ENCODE measurements at regions not wholly inside any gene's neighbourhood (a gene's known extent, or its start where the extent isn't known, plus 50 kb on each side); places are given as distances from the start of the nearest gene placed in this dataset.
A peak's percentile ranks its signal among the peaks of the same experiment; 100 is the strongest.

DNA sequence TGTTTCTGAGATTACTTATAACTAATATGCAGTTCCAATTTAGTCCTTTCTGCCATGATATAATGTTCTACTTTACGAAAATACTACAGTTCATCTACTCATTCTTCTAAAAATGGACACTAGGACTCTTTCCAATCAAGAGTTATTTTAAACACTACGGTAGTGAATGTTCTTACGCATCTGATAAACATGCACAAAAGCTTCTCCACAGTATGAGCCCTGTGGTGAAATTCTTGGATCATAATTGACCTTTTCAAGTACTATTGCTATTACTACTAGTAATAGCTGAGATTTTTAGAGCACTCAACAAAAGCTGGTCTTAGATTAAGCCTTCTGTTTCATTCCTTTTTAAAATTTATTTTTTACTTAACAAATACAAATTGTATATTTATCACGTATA, 106.4 kb downstream of the CH25H start:
- H3K27ac ChIP-seq (ENCODE audit: low read depth, low read length), result no peak overlapping the region
- H3K9me3 ChIP-seq (ENCODE audit: control insufficient read depth in 2 of 3, low read length in 3 of 3), result no peaks in the 10 kb centered on the region
- DNase-seq, result no peak
- intact Hi-C loops (cut with micrococcal nuclease), result no loop called here
- Mint-ChIP-seq H3K4me1 (peaks cover 0 to 6% (median 0%) of the 10 kb centered on the region in 7 donors), H3K9me3 (no peaks in the 10 kb centered on the region), H3K36me3 (no peaks in the 10 kb centered on the region), H3K4me3 (no peak overlapping the region), H3K27me3 (peaks cover 0 to 9% (median 0%) of the 10 kb centered on the region in 5 donors), H3K27ac (no peak overlapping the region)
- no peaks in the 10 kb centered on the region for H3K27me3 ChIP-seq (ENCODE audit: control insufficient read depth in 2 of 2, insufficient read depth in 2 of 2, low read length in 2 of 2)
- no peaks in the 10 kb centered on the region for H3K4me1 ChIP-seq (ENCODE audit: control insufficient read depth in 2 of 2, insufficient read depth in 2 of 2, low read length in 2 of 2)
- no peak for ATAC-seq
- H3K36me3 ChIP-seq (ENCODE audit: control insufficient read depth in 2 of 3, insufficient read depth in 3 of 3, low read length in 3 of 3), result no peaks in the 10 kb centered on the region
- no peak overlapping the region for H3K4me3 ChIP-seq (ENCODE audit: low read length)
- ChIA-PET POLR2A (no interaction called here), CTCF (interaction anchor here (1.0 kb wide), 1 partner anchor 37 kb away, joined by 4 read pairs; no protein-coding TSS in a partner anchor)

DNA sequence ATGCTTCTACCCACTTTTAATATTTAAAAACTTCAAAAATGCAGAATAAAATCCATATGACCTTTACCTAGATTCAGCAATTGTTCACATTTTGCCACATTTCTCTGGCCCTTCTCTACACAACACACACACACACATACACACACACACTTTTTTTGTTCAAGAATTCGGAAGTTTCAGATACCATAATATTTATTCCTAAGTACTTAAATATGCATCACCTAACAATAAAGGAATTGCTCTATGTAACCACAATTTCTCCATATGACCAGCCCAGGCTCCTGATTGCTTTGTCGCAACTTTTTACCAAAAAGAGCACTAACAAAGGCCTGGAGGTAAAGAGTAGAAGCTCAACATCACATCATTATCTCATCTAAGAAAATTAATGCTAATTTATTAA, 106.6 kb downstream of the FAS start:
- Histone ChIP-seq H3K9me3 (ENCODE audit: control insufficient read depth in 2 of 3, low read length in 3 of 3) (no peaks in the 10 kb centered on the region), H3K27me3 (ENCODE audit: control insufficient read depth in 2 of 2, insufficient read depth in 2 of 2, low read length in 2 of 2) (no peaks in the 10 kb centered on the region), H3K36me3 (ENCODE audit: control insufficient read depth in 2 of 3, insufficient read depth in 3 of 3, low read length in 3 of 3) (no peaks in the 10 kb centered on the region), H3K4me3 (ENCODE audit: low read length) (no peak overlapping the region), H3K4me1 (ENCODE audit: control insufficient read depth in 2 of 2, insufficient read depth in 2 of 2, low read length in 2 of 2) (no peaks in the 10 kb centered on the region), H3K27ac (ENCODE audit: low read depth, low read length) (no peak overlapping the region)
- intact Hi-C loops (cut with micrococcal nuclease), result no loop called here
- Mint-ChIP-seq H3K27me3 (peaks cover 0 to 14% (median 0%) of the 10 kb centered on the region in 5 donors), H3K9me3 (no peaks in the 10 kb centered on the region), H3K27ac (no peak overlapping the region), H3K36me3 (no peaks in the 10 kb centered on the region), H3K4me3 (no peak overlapping the region), H3K4me1 (peaks cover 0 to 6% (median 0%) of the 10 kb centered on the region in 7 donors)
- DNase-seq (no peak), ATAC-seq (no peak)
- ChIA-PET CTCF (interaction anchor here (0.7 kb wide), 1 partner anchor 109 kb away, joined by 3 read pairs; no protein-coding TSS in a partner anchor), POLR2A (no interaction called here)

DNA sequence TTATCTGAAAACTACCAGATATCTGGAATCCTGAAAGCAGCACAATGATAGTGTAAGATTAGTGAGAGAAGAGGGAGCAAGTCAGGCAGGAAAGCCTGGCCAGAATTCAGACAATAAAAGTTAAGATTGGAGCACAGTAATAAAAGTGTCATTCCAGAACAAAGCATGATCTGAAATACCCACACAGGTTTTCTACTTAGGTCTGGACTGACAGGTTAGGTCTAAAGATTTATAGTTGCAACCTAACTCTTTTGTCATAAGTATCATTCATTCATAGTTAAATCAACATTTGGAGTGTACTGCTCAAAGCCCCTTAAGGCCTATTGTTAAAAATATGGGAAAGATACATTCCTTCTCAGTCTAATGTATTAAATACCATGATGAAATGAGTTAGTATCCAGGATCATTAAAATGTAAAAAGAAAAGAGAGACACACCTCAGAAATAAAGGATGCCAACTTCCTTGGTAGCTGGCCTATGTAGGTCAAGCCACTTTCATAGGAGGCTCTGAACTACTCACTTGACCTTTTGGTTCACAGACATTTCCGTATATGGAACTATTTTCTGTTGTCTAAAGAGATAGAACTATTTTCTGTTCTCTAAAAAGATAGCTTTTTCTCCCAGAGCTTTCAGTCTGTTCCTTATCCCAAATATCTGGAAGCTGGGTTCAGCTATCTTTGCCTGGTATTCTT, 105.2 kb downstream of the FAS start:
- H3K36me3 ChIP-seq (ENCODE audit: control insufficient read depth in 2 of 3, insufficient read depth in 3 of 3, low read length in 3 of 3), result no peaks in the 10 kb centered on the region
- Mint-ChIP-seq H3K4me1 (peaks cover 0 to 12% (median 0%) of the 10 kb centered on the region in 7 donors), H3K36me3 (no peaks in the 10 kb centered on the region), H3K27me3 (peaks cover 0 to 22% (median 0%) of the 10 kb centered on the region in 5 donors), H3K9me3 (no peaks in the 10 kb centered on the region), H3K4me3 (no peak overlapping the region), H3K27ac (peak overlapping the region in 1 of 9 donors; percentile 34)
- ChIA-PET CTCF (interaction anchor here (1.2 kb wide), 1 partner anchor 117 kb away, joined by 3 read pairs; no protein-coding TSS in a partner anchor), POLR2A (no interaction called here)
- H3K9me3 ChIP-seq (ENCODE audit: control insufficient read depth in 2 of 3, low read length in 3 of 3), result no peaks in the 10 kb centered on the region
- intact Hi-C loops (cut with micrococcal nuclease), result no loop called here
- H3K4me1 ChIP-seq (ENCODE audit: control insufficient read depth in 2 of 2, insufficient read depth in 2 of 2, low read length in 2 of 2), result no peaks in the 10 kb centered on the region
- no peak overlapping the region for H3K4me3 ChIP-seq (ENCODE audit: low read length)
- ATAC-seq (no peak), DNase-seq (no peak)
- H3K27ac ChIP-seq (ENCODE audit: low read depth, low read length), result no peak overlapping the region
- H3K27me3 ChIP-seq (ENCODE audit: control insufficient read depth in 2 of 2, insufficient read depth in 2 of 2, low read length in 2 of 2), result no peaks in the 10 kb centered on the region

DNA sequence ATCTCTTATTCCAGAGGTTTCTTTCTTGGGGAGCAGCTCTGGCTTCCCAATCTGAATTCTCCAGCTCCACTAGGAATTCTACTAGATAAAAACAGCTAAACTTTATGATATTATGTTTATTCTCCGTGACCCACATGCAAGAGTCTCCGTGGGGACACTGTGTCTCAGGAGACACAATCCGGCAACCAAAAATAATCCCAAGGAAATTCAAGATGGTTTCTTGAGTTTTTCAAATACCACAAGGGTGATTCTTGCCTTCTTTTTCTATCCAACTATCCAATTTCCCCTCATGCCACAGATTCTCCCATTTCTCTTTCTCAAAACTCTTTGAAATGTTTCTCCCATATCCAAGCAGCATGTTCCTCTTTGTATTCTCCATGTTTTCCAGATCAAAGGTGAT, 103.1 kb downstream of the FAS start:
- no peaks in the 10 kb centered on the region for H3K4me1 ChIP-seq (ENCODE audit: control insufficient read depth in 2 of 2, insufficient read depth in 2 of 2, low read length in 2 of 2)
- no peak overlapping the region for H3K4me3 ChIP-seq (ENCODE audit: low read length)
- ATAC-seq (no peak), DNase-seq (no peak)
- intact Hi-C loops (cut with micrococcal nuclease), result no loop called here
- H3K27me3 Mint-ChIP-seq, result peaks cover 0 to 20% (median 0%) of the 10 kb centered on the region in 5 donors
- ChIA-PET CTCF (no interaction called here), POLR2A (no interaction called here)
- H3K9me3 Mint-ChIP-seq, result no peaks in the 10 kb centered on the region
- no peaks in the 10 kb centered on the region for H3K36me3 Mint-ChIP-seq
- H3K27me3 ChIP-seq (ENCODE audit: control insufficient read depth in 2 of 2, insufficient read depth in 2 of 2, low read length in 2 of 2), result no peaks in the 10 kb centered on the region
- H3K4me1 Mint-ChIP-seq, result peaks cover 0 to 13% (median 0%) of the 10 kb centered on the region in 7 donors
- no peaks in the 10 kb centered on the region for H3K9me3 ChIP-seq (ENCODE audit: control insufficient read depth in 2 of 3, low read length in 3 of 3)
- H3K27ac Mint-ChIP-seq, result no peak overlapping the region
- H3K4me3 Mint-ChIP-seq, result no peak overlapping the region
- H3K36me3 ChIP-seq (ENCODE audit: control insufficient read depth in 2 of 3, insufficient read depth in 3 of 3, low read length in 3 of 3), result no peaks in the 10 kb centered on the region
- no peak overlapping the region for H3K27ac ChIP-seq (ENCODE audit: low read depth, low read length)

DNA sequence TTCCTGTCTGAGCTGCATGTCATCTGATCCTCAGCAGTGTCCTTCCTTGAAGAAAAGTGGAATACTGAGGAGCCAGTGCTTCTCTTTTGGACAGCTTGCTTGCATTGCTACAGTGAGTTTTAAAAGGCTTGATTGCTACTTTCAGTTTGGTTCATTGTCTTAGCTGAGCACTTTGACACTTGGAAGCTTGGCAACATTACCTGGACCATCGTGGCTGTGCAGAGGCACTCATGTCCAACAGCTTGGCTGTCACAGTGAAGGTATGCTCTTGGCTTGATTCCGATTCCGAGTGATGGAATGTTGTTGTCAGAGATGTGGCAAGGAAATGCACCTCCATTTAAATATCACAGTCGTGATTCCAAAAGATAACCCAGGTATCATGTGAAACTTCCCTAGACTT, 102.4 kb downstream of the FAS start:
- no peak overlapping the region for H3K4me3 ChIP-seq (ENCODE audit: low read length)
- intact Hi-C loops (cut with micrococcal nuclease), result no loop called here
- Mint-ChIP-seq H3K4me3 (no peak overlapping the region), H3K27ac (no peak overlapping the region), H3K9me3 (no peaks in the 10 kb centered on the region), H3K36me3 (no peaks in the 10 kb centered on the region), H3K27me3 (peaks cover 0 to 20% (median 0%) of the 10 kb centered on the region in 5 donors), H3K4me1 (peaks cover 0 to 13% (median 0%) of the 10 kb centered on the region in 7 donors)
- POLR2A ChIA-PET, result no interaction called here
- H3K36me3 ChIP-seq (ENCODE audit: control insufficient read depth in 2 of 3, insufficient read depth in 3 of 3, low read length in 3 of 3), result no peaks in the 10 kb centered on the region
- DNase-seq, result no peak
- no peak overlapping the region for H3K27ac ChIP-seq (ENCODE audit: low read depth, low read length)
- no peaks in the 10 kb centered on the region for H3K4me1 ChIP-seq (ENCODE audit: control insufficient read depth in 2 of 2, insufficient read depth in 2 of 2, low read length in 2 of 2)
- H3K27me3 ChIP-seq (ENCODE audit: control insufficient read depth in 2 of 2, insufficient read depth in 2 of 2, low read length in 2 of 2), result no peaks in the 10 kb centered on the region
- H3K9me3 ChIP-seq (ENCODE audit: control insufficient read depth in 2 of 3, low read length in 3 of 3), result no peaks in the 10 kb centered on the region
- no peak for ATAC-seq
- CTCF ChIA-PET, result no interaction called here

DNA sequence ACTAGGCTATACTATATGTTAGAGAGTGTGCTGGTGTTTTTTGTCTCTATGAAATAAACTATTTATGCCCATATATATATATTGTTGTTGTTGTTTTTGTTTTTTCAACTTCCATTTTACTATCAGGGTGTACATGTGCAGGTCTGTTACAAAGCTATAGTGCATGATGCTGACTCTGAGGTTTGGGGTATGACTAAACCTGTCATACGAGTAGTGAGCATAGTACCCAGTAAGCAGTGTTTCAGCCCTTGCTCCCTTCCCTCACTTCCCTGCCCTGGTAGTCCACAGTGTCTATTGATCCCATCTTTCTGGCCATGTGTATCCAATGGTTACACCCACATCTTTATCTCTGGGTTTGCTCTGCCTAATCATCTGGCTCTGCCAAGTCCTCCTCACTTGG, 101.8 kb downstream of the FAS start:
- CTCF ChIA-PET, result no interaction called here
- H3K4me1 Mint-ChIP-seq, result peaks cover 0 to 13% (median 0%) of the 10 kb centered on the region in 7 donors
- ATAC-seq, result no peak
- Histone ChIP-seq H3K4me1 (ENCODE audit: control insufficient read depth in 2 of 2, insufficient read depth in 2 of 2, low read length in 2 of 2) (no peaks in the 10 kb centered on the region), H3K9me3 (ENCODE audit: control insufficient read depth in 2 of 3, low read length in 3 of 3) (no peaks in the 10 kb centered on the region), H3K4me3 (ENCODE audit: low read length) (no peak overlapping the region), H3K36me3 (ENCODE audit: control insufficient read depth in 2 of 3, insufficient read depth in 3 of 3, low read length in 3 of 3) (no peaks in the 10 kb centered on the region), H3K27ac (ENCODE audit: low read depth, low read length) (no peak overlapping the region), H3K27me3 (ENCODE audit: control insufficient read depth in 2 of 2, insufficient read depth in 2 of 2, low read length in 2 of 2) (no peaks in the 10 kb centered on the region)
- intact Hi-C loops (cut with micrococcal nuclease), result no loop called here
- no peak for DNase-seq
- H3K9me3 Mint-ChIP-seq, result no peaks in the 10 kb centered on the region
- no peaks in the 10 kb centered on the region for H3K36me3 Mint-ChIP-seq
- POLR2A ChIA-PET, result no interaction called here
- H3K27me3 Mint-ChIP-seq, result peaks cover 0 to 20% (median 0%) of the 10 kb centered on the region in 5 donors
- no peak overlapping the region for H3K27ac Mint-ChIP-seq
- H3K4me3 Mint-ChIP-seq, result no peak overlapping the region

DNA sequence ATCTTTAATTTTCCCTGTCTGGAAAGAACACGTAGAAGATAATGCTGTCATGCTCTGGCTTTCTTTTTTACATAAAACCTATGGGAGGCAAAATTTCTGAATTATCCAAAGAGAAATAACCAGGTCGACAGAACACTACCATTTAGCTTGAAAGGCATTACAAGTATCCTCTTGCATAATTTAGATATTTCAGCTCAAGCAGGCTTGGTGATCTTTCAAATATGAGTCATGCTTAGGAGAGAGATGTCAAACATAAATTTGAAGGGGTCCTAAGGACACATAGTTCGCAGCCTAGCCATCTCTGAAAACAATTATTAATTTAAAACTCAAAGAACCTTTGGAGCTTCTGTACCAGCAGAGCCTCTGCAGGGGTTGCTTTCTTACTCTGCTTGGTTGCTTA, 100.9 kb downstream of the FAS start:
- ATAC-seq (no peak), DNase-seq (no peak)
- ChIA-PET CTCF (interaction anchor here (0.6 kb wide), 1 partner anchor 11 kb away, joined by 3 read pairs; no protein-coding TSS in a partner anchor), POLR2A (no interaction called here)
- no peak overlapping the region for H3K27ac Mint-ChIP-seq
- Histone ChIP-seq H3K4me1 (ENCODE audit: control insufficient read depth in 2 of 2, insufficient read depth in 2 of 2, low read length in 2 of 2) (no peaks in the 10 kb centered on the region), H3K4me3 (ENCODE audit: low read length) (no peak overlapping the region), H3K27me3 (ENCODE audit: control insufficient read depth in 2 of 2, insufficient read depth in 2 of 2, low read length in 2 of 2) (no peaks in the 10 kb centered on the region), H3K27ac (ENCODE audit: low read depth, low read length) (no peak overlapping the region), H3K36me3 (ENCODE audit: control insufficient read depth in 2 of 3, insufficient read depth in 3 of 3, low read length in 3 of 3) (no peaks in the 10 kb centered on the region), H3K9me3 (ENCODE audit: control insufficient read depth in 2 of 3, low read length in 3 of 3) (no peaks in the 10 kb centered on the region)
- H3K27me3 Mint-ChIP-seq, result peaks cover 0 to 20% (median 0%) of the 10 kb centered on the region in 5 donors
- H3K4me1 Mint-ChIP-seq, result peaks cover 0 to 17% (median 0%) of the 10 kb centered on the region in 7 donors
- intact Hi-C loops (cut with micrococcal nuclease), result no loop called here
- H3K9me3 Mint-ChIP-seq, result no peaks in the 10 kb centered on the region
- no peaks in the 10 kb centered on the region for H3K36me3 Mint-ChIP-seq
- H3K4me3 Mint-ChIP-seq, result no peak overlapping the region
